Activated naive CD8-positive, alpha-beta T cell (primary cell): ENCODE measurements at regions not wholly inside any gene's neighbourhood (a gene's known extent, or its start where the extent isn't known, plus 50 kb on each side); places are given as distances from the start of the nearest gene placed in this dataset.
"Not testable (repeated sequence)": the region's sequence is repeated elsewhere in the genome, so short reads cannot be mapped to it uniquely, and the experiment has no call there.

Experiments
- H3K27ac Mint-ChIP-seq: one replicate; pipeline ENCODE4 v1.8.0; 2021; ENCODE audit warnings: mixed read lengths
- H3K27me3 Mint-ChIP-seq: one replicate; pipeline ENCODE4 v1.8.0; 2021; ENCODE audit warnings: mixed read lengths
- H3K36me3 Mint-ChIP-seq: one replicate; pipeline ENCODE4 v1.8.0; 2021; ENCODE audit warnings: mixed read lengths
- H3K4me1 Mint-ChIP-seq: one replicate; pipeline ENCODE4 v1.8.0; 2021; ENCODE audit warnings: low read depth, mixed read lengths
- H3K4me3 Mint-ChIP-seq: one replicate; pipeline ENCODE4 v1.8.0; 2021; ENCODE audit warnings: mild to moderate bottlenecking, mixed read lengths
- H3K9me3 Mint-ChIP-seq: one replicate; pipeline ENCODE4 v1.8.0; 2021; ENCODE audit warnings: low read depth, mixed read lengths

- H3K27me3 Mint-ChIP-seq: no peaks in the 10 kb centered on the region
- no peak overlapping the region for H3K27ac Mint-ChIP-seq
- no peaks in the 10 kb centered on the region for H3K4me1 Mint-ChIP-seq
- no peaks in the 10 kb centered on the region for H3K9me3 Mint-ChIP-seq
- H3K36me3 Mint-ChIP-seq: no peaks in the 10 kb centered on the region
- H3K4me3 Mint-ChIP-seq: no peak overlapping the region
Observed at GRCh38 chr11:110862407-110862806, 150.2 kb upstream of the ARHGAP20 start.

GRCh38 chr11:110860461-110860860, 148.2 kb upstream of the ARHGAP20 start:
- no peak overlapping the region for H3K27ac Mint-ChIP-seq
- H3K9me3 Mint-ChIP-seq: no peaks in the 10 kb centered on the region
- H3K27me3 Mint-ChIP-seq: no peaks in the 10 kb centered on the region
- no peak overlapping the region for H3K4me3 Mint-ChIP-seq
- no peaks in the 10 kb centered on the region for H3K36me3 Mint-ChIP-seq
- H3K4me1 Mint-ChIP-seq: no peaks in the 10 kb centered on the region

- H3K27me3 Mint-ChIP-seq: no peaks in the 10 kb centered on the region
- no peaks in the 10 kb centered on the region for H3K9me3 Mint-ChIP-seq
- no peaks in the 10 kb centered on the region for H3K36me3 Mint-ChIP-seq
- H3K4me3 Mint-ChIP-seq: no peak overlapping the region
- H3K4me1 Mint-ChIP-seq: no peaks in the 10 kb centered on the region
- H3K27ac Mint-ChIP-seq: no peak overlapping the region
Observed at GRCh38 chr11:110859998-110860397, 147.8 kb upstream of the ARHGAP20 start.

- no peaks in the 10 kb centered on the region for H3K36me3 Mint-ChIP-seq
- no peak overlapping the region for H3K27ac Mint-ChIP-seq
- no peaks in the 10 kb centered on the region for H3K9me3 Mint-ChIP-seq
- H3K4me1 Mint-ChIP-seq: no peaks in the 10 kb centered on the region
- no peaks in the 10 kb centered on the region for H3K27me3 Mint-ChIP-seq
- no peak overlapping the region for H3K4me3 Mint-ChIP-seq
Observed at GRCh38 chr11:110859240-110859840, 147.1 kb upstream of the ARHGAP20 start.

- no peaks in the 10 kb centered on the region for H3K4me1 Mint-ChIP-seq
- no peak overlapping the region for H3K27ac Mint-ChIP-seq
- H3K9me3 Mint-ChIP-seq: no peaks in the 10 kb centered on the region
- H3K4me3 Mint-ChIP-seq: no peak overlapping the region
- H3K27me3 Mint-ChIP-seq: no peaks in the 10 kb centered on the region
- H3K36me3 Mint-ChIP-seq: no peaks in the 10 kb centered on the region
Observed at GRCh38 chr11:110858547-110858921, 146.3 kb upstream of the ARHGAP20 start.

GRCh38 chr11:110857892-110858546, 145.8 kb upstream of the ARHGAP20 start:
- H3K27me3 Mint-ChIP-seq: no peaks in the 10 kb centered on the region
- no peak overlapping the region for H3K4me3 Mint-ChIP-seq
- no peak overlapping the region for H3K27ac Mint-ChIP-seq
- no peaks in the 10 kb centered on the region for H3K36me3 Mint-ChIP-seq
- H3K9me3 Mint-ChIP-seq: no peaks in the 10 kb centered on the region
- no peaks in the 10 kb centered on the region for H3K4me1 Mint-ChIP-seq

GRCh38 chr11:110856996-110857812, 145.0 kb upstream of the ARHGAP20 start:
- Mint-ChIP-seq H3K9me3 (no peaks in the 10 kb centered on the region), H3K4me3 (no peak overlapping the region), H3K36me3 (no peaks in the 10 kb centered on the region), H3K27me3 (no peaks in the 10 kb centered on the region), H3K4me1 (no peaks in the 10 kb centered on the region), H3K27ac (no peak overlapping the region)

GRCh38 chr11:110856340-110856739, 144.1 kb upstream of the ARHGAP20 start:
- Mint-ChIP-seq H3K27me3 (peaks cover 3% of the 10 kb centered on the region), H3K4me1 (no peaks in the 10 kb centered on the region), H3K9me3 (no peaks in the 10 kb centered on the region), H3K27ac (no peak overlapping the region), H3K36me3 (no peaks in the 10 kb centered on the region), H3K4me3 (no peak overlapping the region)

GRCh38 chr11:110855191-110855590, 143.0 kb upstream of the ARHGAP20 start:
- Mint-ChIP-seq H3K36me3 (no peaks in the 10 kb centered on the region), H3K27ac (no peak overlapping the region), H3K9me3 (no peaks in the 10 kb centered on the region), H3K27me3 (peaks cover 3% of the 10 kb centered on the region), H3K4me1 (no peaks in the 10 kb centered on the region), H3K4me3 (no peak overlapping the region)

GRCh38 chr11:110852921-110853490, 140.8 kb upstream of the ARHGAP20 start:
- no peak overlapping the region for H3K4me3 Mint-ChIP-seq

GRCh38 chr11:110850846-110851245, 138.6 kb upstream of the ARHGAP20 start:
- H3K4me3 Mint-ChIP-seq: no peak overlapping the region

More at GRCh38 chr11:110852921-110853490, 140.8 kb upstream of the ARHGAP20 start:
- Mint-ChIP-seq H3K9me3 (peaks cover 3% of the 10 kb centered on the region), H3K36me3 (no peaks in the 10 kb centered on the region), H3K27me3 (peaks cover 3% of the 10 kb centered on the region), H3K4me1 (no peaks in the 10 kb centered on the region), H3K27ac (no peak overlapping the region)

GRCh38 chr11:110843053-110843452, 130.8 kb upstream of the ARHGAP20 start:
- H3K9me3 Mint-ChIP-seq, H3K27me3 Mint-ChIP-seq, H3K4me1 Mint-ChIP-seq, H3K36me3 Mint-ChIP-seq, H3K27ac Mint-ChIP-seq, H3K4me3 Mint-ChIP-seq: not testable (repeated sequence)

More at GRCh38 chr11:110850846-110851245, 138.6 kb upstream of the ARHGAP20 start:
- Mint-ChIP-seq H3K27ac (no peak overlapping the region), H3K4me1 (no peaks in the 10 kb centered on the region), H3K9me3 (peaks cover 4% of the 10 kb centered on the region), H3K36me3 (no peaks in the 10 kb centered on the region), H3K27me3 (peaks cover 5% of the 10 kb centered on the region)

GRCh38 chr11:110838808-110839207, 126.6 kb upstream of the ARHGAP20 start:
- Mint-ChIP-seq H3K9me3 (no peaks in the 10 kb centered on the region), H3K4me1 (peaks cover 8% of the 10 kb centered on the region), H3K27ac (no peak overlapping the region), H3K36me3 (no peaks in the 10 kb centered on the region), H3K4me3 (no peak overlapping the region), H3K27me3 (no peaks in the 10 kb centered on the region)

GRCh38 chr11:110837603-110838002, 125.4 kb upstream of the ARHGAP20 start:
- H3K27me3 Mint-ChIP-seq: no peaks in the 10 kb centered on the region
- peaks cover 8% of the 10 kb centered on the region for H3K4me1 Mint-ChIP-seq
- no peaks in the 10 kb centered on the region for H3K9me3 Mint-ChIP-seq
- H3K4me3 Mint-ChIP-seq: no peak overlapping the region
- no peak overlapping the region for H3K27ac Mint-ChIP-seq
- H3K36me3 Mint-ChIP-seq: no peaks in the 10 kb centered on the region

GRCh38 chr11:110835106-110835505, 122.9 kb upstream of the ARHGAP20 start:
- Mint-ChIP-seq H3K9me3 (no peaks in the 10 kb centered on the region), H3K4me3 (no peak overlapping the region), H3K27ac (no peak overlapping the region), H3K36me3 (no peaks in the 10 kb centered on the region), H3K4me1 (peaks cover 8% of the 10 kb centered on the region), H3K27me3 (no peaks in the 10 kb centered on the region)
